ENCODE measurements at regions not wholly inside any gene's neighbourhood (a gene's known extent, or its start where the extent isn't known, plus 50 kb on each side); places are given as distances from the start of the nearest gene placed in this dataset.
"Not testable (repeated sequence)": the region's sequence is repeated elsewhere in the genome, so short reads cannot be mapped to it uniquely, and the experiment has no call there.

DNA sequence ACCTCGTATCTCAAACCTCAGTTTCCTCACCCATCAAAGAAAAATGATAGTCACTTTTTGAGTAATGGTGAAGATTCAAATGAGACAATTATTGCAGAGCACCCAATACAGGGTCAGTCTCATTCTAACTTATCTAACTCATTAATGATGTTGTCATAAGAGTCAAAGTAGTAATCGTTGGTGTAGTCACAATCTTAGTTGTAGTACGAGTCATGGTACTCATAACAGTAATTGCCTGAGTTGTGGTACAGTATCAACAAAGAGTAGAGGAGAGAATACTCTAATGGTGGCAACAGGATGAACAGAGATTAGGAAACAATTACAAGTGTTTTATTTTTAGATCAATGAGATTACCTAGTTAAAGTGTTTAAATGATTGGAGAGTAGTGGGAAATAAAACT is 93.6 kb upstream of the TMTC2 start:
- DNase-seq (ENCODE audit: low spot score in 2 of 2) = no peak
- intact Hi-C loops (cut with DNase I; ENCODE audit: low total_unique reads) = no loop called here
- 82% methylated on average over 3 of the region's 3 CpGs for whole genome bisulfite sequencing, 2 donors
- TF ChIP-seq, protein P1, sequence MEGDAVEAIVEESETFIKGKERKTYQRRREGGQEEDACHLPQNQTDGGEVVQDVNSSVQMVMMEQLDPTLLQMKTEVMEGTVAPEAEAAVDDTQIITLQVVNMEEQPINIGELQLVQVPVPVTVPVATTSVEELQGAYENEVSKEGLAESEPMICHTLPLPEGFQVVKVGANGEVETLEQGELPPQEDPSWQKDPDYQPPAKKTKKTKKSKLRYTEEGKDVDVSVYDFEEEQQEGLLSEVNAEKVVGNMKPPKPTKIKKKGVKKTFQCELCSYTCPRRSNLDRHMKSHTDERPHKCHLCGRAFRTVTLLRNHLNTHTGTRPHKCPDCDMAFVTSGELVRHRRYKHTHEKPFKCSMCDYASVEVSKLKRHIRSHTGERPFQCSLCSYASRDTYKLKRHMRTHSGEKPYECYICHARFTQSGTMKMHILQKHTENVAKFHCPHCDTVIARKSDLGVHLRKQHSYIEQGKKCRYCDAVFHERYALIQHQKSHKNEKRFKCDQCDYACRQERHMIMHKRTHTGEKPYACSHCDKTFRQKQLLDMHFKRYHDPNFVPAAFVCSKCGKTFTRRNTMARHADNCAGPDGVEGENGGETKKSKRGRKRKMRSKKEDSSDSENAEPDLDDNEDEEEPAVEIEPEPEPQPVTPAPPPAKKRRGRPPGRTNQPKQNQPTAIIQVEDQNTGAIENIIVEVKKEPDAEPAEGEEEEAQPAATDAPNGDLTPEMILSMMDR (IDR thresholded peaks at IDR 0.05) = no peak
- TF ChIP-seq POLR2A (IDR thresholded peaks at IDR 0.05) = no peak
- H3K4me3 ChIP-seq (ENCODE audit: low read depth, poor library complexity, severe bottlenecking) = no peak overlapping the region

- no peak for DNase-seq (ENCODE audit: low spot score in 2 of 2)
- no peak overlapping the region for H3K4me3 ChIP-seq (ENCODE audit: low read depth, poor library complexity, severe bottlenecking)
- 17 to 35% methylated on average over 1 of the region's 1 CpG for WGBS, 2 donors
- intact Hi-C loops (cut with DNase I; ENCODE audit: low total_unique reads) = no loop called here
- no peak for TF ChIP-seq POLR2A (IDR thresholded peaks at IDR 0.05)
- TF ChIP-seq, protein P1 (IDR thresholded peaks at IDR 0.05) = no peak
Measured at GRCh38 chr12:82593901-82594396, 92.8 kb upstream of the TMTC2 start.

DNA sequence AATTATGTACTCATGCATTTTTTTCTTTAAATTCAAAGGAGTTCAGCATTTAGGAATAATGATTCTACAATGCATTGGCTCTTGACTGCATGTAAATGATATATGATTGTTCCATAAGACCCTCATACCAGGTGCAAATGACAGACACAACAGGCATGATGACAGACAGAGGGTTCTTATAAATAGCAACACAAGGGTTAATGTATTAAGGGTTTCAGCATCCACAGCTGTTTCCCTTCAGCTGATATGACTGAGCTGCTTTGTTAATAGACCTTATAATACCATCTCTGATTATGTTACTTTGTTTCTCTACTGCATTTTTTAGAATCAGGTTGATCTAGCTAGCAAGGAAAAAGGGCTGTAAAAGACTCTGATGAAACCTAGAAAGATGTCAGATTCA is 90.8 kb upstream of the TMTC2 start:
- intact Hi-C loops (cut with DNase I; ENCODE audit: low total_unique reads) = no loop called here
- DNase-seq (ENCODE audit: low spot score in 2 of 2) = no peak
- no peak for TF ChIP-seq POLR2A (IDR thresholded peaks at IDR 0.05)
- TF ChIP-seq, protein P1 (IDR thresholded peaks at IDR 0.05) = no peak
- no peak overlapping the region for H3K4me3 ChIP-seq (ENCODE audit: low read depth, poor library complexity, severe bottlenecking)

- intact Hi-C loops (cut with DNase I; ENCODE audit: low total_unique reads) = no loop called here
- H3K4me3 ChIP-seq (ENCODE audit: low read depth, poor library complexity, severe bottlenecking) = no peak overlapping the region
- DNase-seq (ENCODE audit: low spot score in 2 of 2) = no peak
- 89% methylated on average over 1 of the region's 1 CpG for WGBS, 2 donors
- TF ChIP-seq POLR2A (IDR thresholded peaks at IDR 0.05) = no peak
- TF ChIP-seq, protein P1 (IDR thresholded peaks at IDR 0.05) = no peak
Measured at GRCh38 chr12:82596483-82596882, 90.2 kb upstream of the TMTC2 start.

DNA sequence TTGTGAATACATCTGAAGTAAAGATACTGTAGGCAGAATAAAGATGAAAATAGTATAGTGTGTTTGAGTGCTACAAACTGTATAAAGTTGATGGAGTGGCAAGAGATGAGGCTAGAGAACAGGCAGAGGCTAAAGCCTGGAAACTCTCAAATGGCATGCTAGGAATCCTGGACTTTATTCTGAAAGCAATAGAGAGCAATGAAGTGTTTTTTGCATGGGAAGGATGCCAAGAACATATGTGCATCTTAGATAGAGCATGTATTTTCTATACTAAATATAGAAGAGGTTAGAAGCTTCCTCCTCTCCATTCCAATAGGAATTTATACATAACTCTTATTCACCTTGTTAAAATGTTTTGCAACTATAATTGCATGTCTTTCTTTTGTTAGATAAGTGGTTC is 86.3 kb upstream of the TMTC2 start:
- no peak for TF ChIP-seq POLR2A (IDR thresholded peaks at IDR 0.05)
- TF ChIP-seq, protein P1 (IDR thresholded peaks at IDR 0.05) = no peak

GRCh38 chr12:82603647-82604046 is 83.1 kb upstream of the TMTC2 start:
- DNase-seq (ENCODE audit: low spot score in 2 of 2); H3K4me3 ChIP-seq (ENCODE audit: low read depth, poor library complexity, severe bottlenecking); intact Hi-C loops (cut with DNase I; ENCODE audit: low total_unique reads): not testable (repeated sequence)

More for the DNA sequence above, 86.3 kb upstream of the TMTC2 start:
- intact Hi-C loops (cut with DNase I; ENCODE audit: low total_unique reads) = no loop called here
- DNase-seq (ENCODE audit: low spot score in 2 of 2) = no peak
- no peak overlapping the region for H3K4me3 ChIP-seq (ENCODE audit: low read depth, poor library complexity, severe bottlenecking)
